ENCODE measurements at regions not wholly inside any gene's neighbourhood (a gene's known extent, or its start where the extent isn't known, plus 50 kb on each side); places are given as distances from the start of the nearest gene placed in this dataset.
"Not testable (repeated sequence)": the region's sequence is repeated elsewhere in the genome, so short reads cannot be mapped to it uniquely, and the experiment has no call there.

DNA sequence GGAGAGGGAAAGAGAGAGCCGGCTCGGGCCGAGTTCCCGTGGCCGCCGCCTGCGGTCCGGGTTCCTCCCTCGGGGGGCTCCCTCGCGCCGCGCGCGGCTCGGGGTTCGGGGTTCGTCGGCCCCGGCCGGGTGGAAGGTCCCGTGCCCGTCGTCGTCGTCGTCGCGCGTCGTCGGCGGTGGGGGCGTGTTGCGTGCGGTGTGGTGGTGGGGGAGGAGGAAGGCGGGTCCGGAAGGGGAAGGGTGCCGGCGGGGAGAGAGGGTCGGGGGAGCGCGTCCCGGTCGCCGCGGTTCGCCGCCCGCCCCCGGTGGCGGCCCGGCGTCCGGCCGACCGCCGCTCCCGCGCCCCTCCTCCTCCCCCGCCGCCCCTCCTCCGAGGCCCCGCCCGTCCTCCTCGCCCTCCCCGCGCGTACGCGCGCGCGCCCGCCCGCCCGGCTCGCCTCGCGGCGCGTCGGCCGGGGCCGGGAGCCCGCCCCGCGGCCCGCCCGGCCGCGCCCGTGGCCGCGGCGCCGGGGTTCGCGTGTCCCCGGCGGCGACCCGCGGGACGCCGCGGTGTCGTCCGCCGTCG is 2308.3 kb upstream of the TPTE start:
- not testable (repeated sequence) for H3K4me2 ChIP-seq (ENCODE audit: insufficient read depth, insufficient read length, low read length); H3K23me2 ChIP-seq (ENCODE audit: insufficient read length, low read depth, low read length, poor library complexity, severe bottlenecking); H3K14ac ChIP-seq (ENCODE audit: insufficient read depth, low read length); H2BK120ac ChIP-seq (ENCODE audit: low read depth, low read length, poor library complexity, severe bottlenecking); H3K79me2 ChIP-seq (ENCODE audit: insufficient read depth, low read length); H4K8ac ChIP-seq (replicated peaks; ENCODE audit: insufficient read length, low read depth, low read length); H3K4me1 Mint-ChIP-seq; H4K20me1 ChIP-seq (ENCODE audit: control insufficient read depth, insufficient read depth, insufficient read length); H3K9me3 Mint-ChIP-seq; H3K79me1 ChIP-seq (ENCODE audit: insufficient read depth, low read depth, low read length, poor library complexity, severe bottlenecking); H3T11ph ChIP-seq (ENCODE audit: low read length); H2AFZ ChIP-seq (ENCODE audit: low read length); H3K27me3 ChIP-seq (ENCODE audit: insufficient read depth, low read length); H3K27ac Mint-ChIP-seq; H4K5ac ChIP-seq (ENCODE audit: insufficient read length, low read depth, low read length); H3K18ac ChIP-seq (ENCODE audit: insufficient read length, low read depth, low read length); H3K27me3 Mint-ChIP-seq (ENCODE audit: low read depth); H2BK15ac ChIP-seq (ENCODE audit: low read depth, low read length); H2BK5ac ChIP-seq (ENCODE audit: insufficient read length, low read length); H3K4me3 Mint-ChIP-seq; H3K36me3 Mint-ChIP-seq (ENCODE audit: insufficient read depth in 1 of 3, low read depth in 3 of 3); H3K56ac ChIP-seq (ENCODE audit: insufficient read length, low read depth, low read length); H2BK20ac ChIP-seq (ENCODE audit: low read depth, low read length, poor library complexity, severe bottlenecking); H3K23ac ChIP-seq (ENCODE audit: insufficient read length, low read depth, low read length); H3K4ac ChIP-seq (ENCODE audit: low read depth, low read length); DNase-seq; H2BK12ac ChIP-seq (ENCODE audit: insufficient read length, low read depth, low read length); H4K91ac ChIP-seq (ENCODE audit: insufficient read length, low read depth, low read length); H2AK5ac ChIP-seq (ENCODE audit: insufficient read length, low read length); H3K4me1 ChIP-seq (ENCODE audit: insufficient read depth, low read length); H3K27ac ChIP-seq (ENCODE audit: insufficient read length, low read depth, low read length); H3K9me3 ChIP-seq (ENCODE audit: control insufficient read depth, low read depth, low read length); H3K9ac ChIP-seq (ENCODE audit: extremely low read depth, insufficient read length, low read length)
- WGBS (ENCODE audit: extremely low coverage, insufficient read length, low lambda C conversion rate) = no CpG with 5 or more reads among the region's 111 CpGs

GRCh38 chr21:8214539-8214938 is 2306.8 kb upstream of the TPTE start:
- H2BK15ac ChIP-seq (ENCODE audit: low read depth, low read length); H3K56ac ChIP-seq (ENCODE audit: insufficient read length, low read depth, low read length); H3K4ac ChIP-seq (ENCODE audit: low read depth, low read length); H3K4me1 ChIP-seq (ENCODE audit: insufficient read depth, low read length); H3K79me2 ChIP-seq (ENCODE audit: insufficient read depth, low read length); H3T11ph ChIP-seq (ENCODE audit: low read length); H4K5ac ChIP-seq (ENCODE audit: insufficient read length, low read depth, low read length); H3K27ac ChIP-seq (ENCODE audit: insufficient read length, low read depth, low read length); H3K9ac ChIP-seq (ENCODE audit: extremely low read depth, insufficient read length, low read length); H3K27me3 Mint-ChIP-seq (ENCODE audit: low read depth); H3K14ac ChIP-seq (ENCODE audit: insufficient read depth, low read length); H3K4me2 ChIP-seq (ENCODE audit: insufficient read depth, insufficient read length, low read length); H2BK20ac ChIP-seq (ENCODE audit: low read depth, low read length, poor library complexity, severe bottlenecking); H4K20me1 ChIP-seq (ENCODE audit: control insufficient read depth, insufficient read depth, insufficient read length); H2AFZ ChIP-seq (ENCODE audit: low read length); H3K4me1 Mint-ChIP-seq; H3K18ac ChIP-seq (ENCODE audit: insufficient read length, low read depth, low read length); H4K91ac ChIP-seq (ENCODE audit: insufficient read length, low read depth, low read length); H3K23me2 ChIP-seq (ENCODE audit: insufficient read length, low read depth, low read length, poor library complexity, severe bottlenecking); H3K27ac Mint-ChIP-seq; H2AK5ac ChIP-seq (ENCODE audit: insufficient read length, low read length); H4K8ac ChIP-seq (replicated peaks; ENCODE audit: insufficient read length, low read depth, low read length); H3K36me3 Mint-ChIP-seq (ENCODE audit: insufficient read depth in 1 of 3, low read depth in 3 of 3); H3K9me3 Mint-ChIP-seq; H3K27me3 ChIP-seq (ENCODE audit: insufficient read depth, low read length); H3K79me1 ChIP-seq (ENCODE audit: insufficient read depth, low read depth, low read length, poor library complexity, severe bottlenecking); H2BK12ac ChIP-seq (ENCODE audit: insufficient read length, low read depth, low read length); H3K9me3 ChIP-seq (ENCODE audit: control insufficient read depth, low read depth, low read length); H2BK5ac ChIP-seq (ENCODE audit: insufficient read length, low read length); DNase-seq; H3K23ac ChIP-seq (ENCODE audit: insufficient read length, low read depth, low read length); H2BK120ac ChIP-seq (ENCODE audit: low read depth, low read length, poor library complexity, severe bottlenecking); H3K4me3 Mint-ChIP-seq: not testable (repeated sequence)
- WGBS (ENCODE audit: extremely low coverage, insufficient read length, low lambda C conversion rate) = no CpG with 5 or more reads among the region's 70 CpGs
